K562 (cell line): ENCODE measurements at regions not wholly inside any gene's neighbourhood (a gene's known extent, or its start where the extent isn't known, plus 50 kb on each side); places are given as distances from the start of the nearest gene placed in this dataset.
"Not testable (repeated sequence)": the region's sequence is repeated elsewhere in the genome, so short reads cannot be mapped to it uniquely, and the experiment has no call there.

ENCODE experiments used
- ATAC-seq: fragments of 200-7000 bp; cut with Tn5 transposase; 3 replicates; pipeline ENCODE4 v1.9.1; 2020; ENCODE audit warnings: moderate library complexity
- BruUV-seq: library from RNA; stranded (reverse); fragments of 400-500 nt; replicated peaks from 2 replicates; lab custom pipeline; 2021; lab: Mats Ljungman, UMichigan
- CTCF ChIA-PET: fragments of 300-600 bp; formaldehyde crosslinking; extraction: SDS; loops from one replicate; lab custom pipeline; 2021; ENCODE audit warnings: low intra/inter-chr PET ratio; lab: Yijun Ruan, JAX
- POLR2A ChIA-PET: fragments of 300-600, 350-650 bp; sonication (Branson Sonifier 250); formaldehyde crosslinking; extraction: SDS; loops from one replicate; lab custom pipeline; 2021; ENCODE audit warnings: antibody characterized with exemption, inconsistent platforms; lab: Yijun Ruan, JAX
- DNase-seq, 4 experiments: peaks; one replicate each; pipeline versions ENCODE4 v3.0.0 to v3.0.0-alpha.2; 2011 to 2018; ENCODE audit warnings: low spot score in 3 of 4, mixed read lengths in 3 of 4; ENCODE audit errors: extremely low read depth in 1 of 4
- FAIRE-seq: peaks from 2 replicates; lab custom pipeline; 2011; peaks lifted over from hg19 to GRCh38; lab: Jason Lieb, UNC
- H2AFZ ChIP-seq: 2 replicates; pipeline ENCODE4 v1.6.0; 2011; ENCODE audit warnings: low read depth, low read length, control low read depth, inconsistent platforms
- H3K27ac ChIP-seq: fragments of 200-600 bp; 3 replicates; pipeline ENCODE4 v1.8.0; 2011; ENCODE audit warnings: low read depth, mild to moderate bottlenecking, control low read depth, inconsistent platforms, low read length, moderate library complexity, mixed read lengths; ENCODE audit errors: extremely low read depth
- H3K27me3 ChIP-seq, 2 experiments: fragments of 300-600 bp in 1 of 2; 2 replicates in 1 of 2; 3 replicates in 1 of 2; pipeline versions ENCODE4 v1.6.0 to v1.8.0; 2011; ENCODE audit warnings: inconsistent platforms in 2 of 2, low read length in 2 of 2, mild to moderate bottlenecking in 1 of 2, mixed read lengths in 1 of 2, moderate library complexity in 1 of 2; ENCODE audit not compliant: control insufficient read depth in 2 of 2, insufficient read depth in 2 of 2
- H3K36me3 ChIP-seq: fragments of 300-600 bp; 3 replicates; pipeline ENCODE4 v1.8.0; 2011; ENCODE audit warnings: mild to moderate bottlenecking, low read length, inconsistent platforms; ENCODE audit not compliant: control insufficient read depth, insufficient read depth
- H3K4me1 ChIP-seq, 2 experiments: fragments of 200-600 bp in 1 of 2; replicated peaks in 1 of 2; 2 replicates in 1 of 2; 3 replicates in 1 of 2; pipeline versions ENCODE4 v1.5.1 to v1.8.0; 2011; ENCODE audit warnings: inconsistent platforms in 2 of 2, low read length in 2 of 2, mild to moderate bottlenecking in 1 of 2, mixed read lengths in 1 of 2, moderate library complexity in 1 of 2; ENCODE audit not compliant: control insufficient read depth in 2 of 2, insufficient read depth in 2 of 2
- H3K4me2 ChIP-seq: 2 replicates; pipeline ENCODE4 v1.6.1; 2011; ENCODE audit warnings: low read length, control low read depth, inconsistent platforms, mixed read lengths; ENCODE audit not compliant: insufficient read depth
- H3K4me3 ChIP-seq: fragments of 200-600 bp; sonication (generic), shearing (Covaris generic); 2 replicates; pipeline ENCODE4 v1.5.1; 2016; ENCODE audit warnings: control low read depth, inconsistent platforms
- H3K79me2 ChIP-seq: fragments of 200-600 bp; 3 replicates; pipeline ENCODE4 v1.8.0; 2011; ENCODE audit warnings: low read length, inconsistent platforms; ENCODE audit not compliant: control insufficient read depth, insufficient read depth
- H3K9ac ChIP-seq, 2 experiments: 2 replicates each; pipeline versions ENCODE4 v1.6.0 to v1.6.1; 2011; ENCODE audit warnings: low read depth in 2 of 2, low read length in 2 of 2, control low read depth in 1 of 2, inconsistent platforms in 1 of 2, mild to moderate bottlenecking in 1 of 2, mixed read lengths in 1 of 2; ENCODE audit not compliant: insufficient read depth in 1 of 2
- H3K9me1 ChIP-seq: one replicate; pipeline ENCODE4 v1.6.0; 2011; ENCODE audit warnings: inconsistent platforms, mild to moderate bottlenecking, low read length, moderate library complexity; ENCODE audit not compliant: control insufficient read depth, insufficient read depth
- H3K9me3 ChIP-seq: replicated peaks from 2 replicates; pipeline ENCODE4 v1.5.1; 2011; ENCODE audit warnings: low read depth, low read length, inconsistent platforms; ENCODE audit not compliant: control insufficient read depth, insufficient read depth
- H4K20me1 ChIP-seq: replicated peaks from 2 replicates; pipeline ENCODE4 v1.6.1; 2011; ENCODE audit warnings: low read length, inconsistent platforms, mixed read lengths; ENCODE audit not compliant: control insufficient read depth, insufficient read depth
- BACH1 ChIP-seq: fragments of 200-800 bp; sonication (Bioruptor generic); IDR thresholded peaks from 2 replicates; pipeline ENCODE4 v1.6.1; 2016; ENCODE audit warnings: missing genetic modification characterization, missing compliant biosample characterization
- CXXC5 ChIP-seq: fragments of 250-450 bp; sonication (Bioruptor Pico); IDR thresholded peaks from 2 replicates; pipeline ENCODE4 v1.8.0; 2022; ENCODE audit warnings: inconsistent platforms, mild to moderate bottlenecking, moderate library complexity
- MTA2 ChIP-seq: fragments of 450-650 bp; IDR thresholded peaks from 2 replicates; pipeline ENCODE4 v1.6.1; 2016; ENCODE audit warnings: low read depth
- ZNF133 ChIP-seq: fragments of 250-450 bp; sonication (Bioruptor Pico); IDR thresholded peaks from 2 replicates; pipeline ENCODE4 v1.4.0; 2020; ENCODE audit warnings: mild to moderate bottlenecking
- WGBS: fragments of 100-300 bp; shearing (Covaris generic); methylation state at CpG from one replicate; pipeline ENCODE4 v1.1.6; 2016; ENCODE audit warnings: low coverage, mixed read lengths; ENCODE audit not compliant: insufficient coverage; ENCODE audit errors: missing lambda C conversion rate; 5-methylcytosine and 5-hydroxymethylcytosine counted together
- in situ Hi-C: fragments of 300-500 bp; cut with MboI; formaldehyde crosslinking; loops from 4 replicates; pipeline ENCODE4 v1.15.0; 2018; ENCODE audit warnings: inconsistent platforms, mixed read lengths
- intact Hi-C: fragments of 100-400 bp; cut with micrococcal nuclease; formaldehyde crosslinking; loops from 2 replicates; pipeline ENCODE4 v1.14.2; 2022

- DNase-seq, H3K9me1 ChIP-seq, H3K4me2 ChIP-seq, H3K4me1 ChIP-seq, H3K36me3 ChIP-seq, POLR2A ChIA-PET, H3K79me2 ChIP-seq, ATAC-seq, H3K27ac ChIP-seq, BruUV-seq, intact Hi-C loops, H4K20me1 ChIP-seq, in situ Hi-C loops, H3K9me3 ChIP-seq, H2AFZ ChIP-seq, FAIRE-seq, CTCF ChIA-PET, H3K27me3 ChIP-seq, H3K9ac ChIP-seq, H3K4me3 ChIP-seq: not testable (repeated sequence)
- WGBS, result no CpG with 5 or more reads among the region's 108 CpGs
These were observed 510.8 kb downstream of the FOXD4L5 start for GRCh38 chr9:64774004-64774812.

GRCh38 chr9:64773491-64773931, 511.5 kb downstream of the FOXD4L5 start:
- no peak overlapping the region for H3K27ac ChIP-seq
- POLR2A ChIA-PET, result no interaction called here
- intact Hi-C loops, result no loop called here
- no peak overlapping the region for H2AFZ ChIP-seq
- H3K4me1 ChIP-seq, result no peaks in the 10 kb centered on the region
- TF ChIP-seq BACH1, result no peak
- TF ChIP-seq CXXC5 (CRISPR knock-in tag), result no peak
- TF ChIP-seq ZNF133 (CRISPR knock-in tag), result no peak
- no peak for TF ChIP-seq MTA2
- TF ChIP-seq, all 486 proteins: peak for 0
- Histone ChIP-seq H3K27me3 (no peaks in the 10 kb centered on the region), H4K20me1 (no peaks in the 10 kb centered on the region), H3K9me1 (no peaks in the 10 kb centered on the region), H3K9ac (no peak overlapping the region), H3K9me3 (no peaks in the 10 kb centered on the region), H3K79me2 (no peaks in the 10 kb centered on the region), H3K4me2 (no peak overlapping the region), H3K4me3 (no peak overlapping the region), H3K36me3 (no peaks in the 10 kb centered on the region)
- DNase-seq, result peak in 3 of 4 experiments; percentile 1 to 3 (median 2)
- no peak for FAIRE-seq
- in situ Hi-C loops, result no loop called here
- no TSS peak for BruUV-seq
- CTCF ChIA-PET, result no interaction called here
- WGBS, result no CpG with 5 or more reads among the region's 59 CpGs
- no peak for ATAC-seq

- BruUV-seq, H3K9me1 ChIP-seq, FAIRE-seq, CTCF ChIA-PET, H3K9me3 ChIP-seq, H3K79me2 ChIP-seq, H3K4me2 ChIP-seq, intact Hi-C loops, H3K27ac ChIP-seq, H2AFZ ChIP-seq, H3K27me3 ChIP-seq, H3K4me1 ChIP-seq, DNase-seq, H4K20me1 ChIP-seq, in situ Hi-C loops, ATAC-seq, H3K36me3 ChIP-seq, H3K9ac ChIP-seq, POLR2A ChIA-PET: not testable (repeated sequence)
- no CpG with 5 or more reads among the region's 67 CpGs for WGBS
- H3K4me3 ChIP-seq, result peak overlapping the region; percentile 11; the same call in 1 of the 2 replicates
These were observed 512.2 kb downstream of the FOXD4L5 start for GRCh38 chr9:64772751-64773331.
